HL-60 (cell line): ENCODE measurements at regions not wholly inside any gene's neighbourhood (a gene's known extent, or its start where the extent isn't known, plus 50 kb on each side); places are given as distances from the start of the nearest gene placed in this dataset.

Experiments
- POLR2AphosphoS5 ChIP-seq: IDR thresholded peaks from 2 replicates; pipeline ENCODE4 v1.6.1; 2012; ENCODE audit warnings: low read depth
- SPI1 ChIP-seq: IDR thresholded peaks from 2 replicates; pipeline ENCODE4 v1.6.1; 2012; ENCODE audit warnings: low read depth, mild to moderate bottlenecking, borderline replicate concordance
- TF ChIP-seq, protein P1 (sequence below): IDR thresholded peaks from one replicate; pipeline ENCODE4 v1.5.1; 2011; ENCODE audit warnings: low read length, control low read depth, inconsistent platforms; ENCODE audit not compliant: insufficient read depth

DNA sequence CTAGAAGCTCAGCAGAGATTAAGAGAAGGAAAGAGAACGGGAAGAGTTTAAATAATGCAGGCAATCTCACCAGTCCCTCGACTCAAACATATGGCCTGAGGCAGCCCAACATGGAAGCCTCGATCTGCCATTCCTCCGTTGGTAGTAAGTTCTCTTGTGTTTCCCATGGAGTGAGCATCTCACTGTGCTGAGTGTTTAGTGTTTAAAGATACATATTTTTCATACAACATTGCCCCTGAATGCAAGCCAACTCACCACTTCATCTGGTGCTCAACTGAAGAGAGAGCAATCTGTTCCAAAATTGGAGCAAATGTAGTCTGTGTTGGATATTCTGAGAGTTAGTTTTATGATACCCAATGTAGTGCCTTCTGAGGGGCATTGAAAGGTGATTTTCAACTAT lies 171.5 kb upstream of the ATP10B start:
- TF ChIP-seq, protein P1, sequence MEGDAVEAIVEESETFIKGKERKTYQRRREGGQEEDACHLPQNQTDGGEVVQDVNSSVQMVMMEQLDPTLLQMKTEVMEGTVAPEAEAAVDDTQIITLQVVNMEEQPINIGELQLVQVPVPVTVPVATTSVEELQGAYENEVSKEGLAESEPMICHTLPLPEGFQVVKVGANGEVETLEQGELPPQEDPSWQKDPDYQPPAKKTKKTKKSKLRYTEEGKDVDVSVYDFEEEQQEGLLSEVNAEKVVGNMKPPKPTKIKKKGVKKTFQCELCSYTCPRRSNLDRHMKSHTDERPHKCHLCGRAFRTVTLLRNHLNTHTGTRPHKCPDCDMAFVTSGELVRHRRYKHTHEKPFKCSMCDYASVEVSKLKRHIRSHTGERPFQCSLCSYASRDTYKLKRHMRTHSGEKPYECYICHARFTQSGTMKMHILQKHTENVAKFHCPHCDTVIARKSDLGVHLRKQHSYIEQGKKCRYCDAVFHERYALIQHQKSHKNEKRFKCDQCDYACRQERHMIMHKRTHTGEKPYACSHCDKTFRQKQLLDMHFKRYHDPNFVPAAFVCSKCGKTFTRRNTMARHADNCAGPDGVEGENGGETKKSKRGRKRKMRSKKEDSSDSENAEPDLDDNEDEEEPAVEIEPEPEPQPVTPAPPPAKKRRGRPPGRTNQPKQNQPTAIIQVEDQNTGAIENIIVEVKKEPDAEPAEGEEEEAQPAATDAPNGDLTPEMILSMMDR, result no peak
- no peak for TF ChIP-seq POLR2AphosphoS5
- TF ChIP-seq SPI1, result no peak
